Adrenal gland (tissue), 5 donors: ENCODE measurements at regions not wholly inside any gene's neighbourhood (a gene's known extent, or its start where the extent isn't known, plus 50 kb on each side); places are given as distances from the start of the nearest gene placed in this dataset.

Experiments
- CTCF ChIP-seq, 6 experiments: fragments of 450-650 bp in 4 of 6; fragments of 200-600 bp in 2 of 6; sonication (generic) in 1 of 6; IDR thresholded peaks; 1 replicate in 5 of 6; 2 replicates in 1 of 6; pipeline versions ENCODE4 v1.5.1 to v1.8.0; 2016 to 2021; ENCODE audit warnings: antibody characterized with exemption in 6 of 6, mild to moderate bottlenecking in 2 of 6, moderate library complexity in 1 of 6
- POLR2A ChIP-seq, 2 donors: fragments of 450-650 bp; IDR thresholded peaks; one replicate each; pipeline ENCODE4 v1.6.1; 2017; ENCODE audit warnings: antibody characterized with exemption in 2 of 2, mild to moderate bottlenecking in 2 of 2, moderate library complexity in 1 of 2
- donor health status: DM: no; HTN: no; CAD: no.

- TF ChIP-seq CTCF (IDR thresholded peaks at IDR 0.05), result no peak
- TF ChIP-seq POLR2A (IDR thresholded peaks at IDR 0.05), result no peak
Measured at GRCh38 chr10:124318076-124318475, 100.6 kb downstream of the OAT start.
